HG03575 (cell line): ENCODE measurements at regions not wholly inside any gene's neighbourhood (a gene's known extent, or its start where the extent isn't known, plus 50 kb on each side); places are given as distances from the start of the nearest gene placed in this dataset.
"Not testable (repeated sequence)": the region's sequence is repeated elsewhere in the genome, so short reads cannot be mapped to it uniquely, and the experiment has no call there.

Experiments used
- ATAC-seq: cut with Tn5 transposase; IDR thresholded peaks from one replicate; pipeline ENCODE4 v1.9.1; 2021; ENCODE audit not compliant: unreplicated experiment, insufficient number of reproducible peaks, low FRiP score; ENCODE audit errors: extremely low read depth

DNA sequence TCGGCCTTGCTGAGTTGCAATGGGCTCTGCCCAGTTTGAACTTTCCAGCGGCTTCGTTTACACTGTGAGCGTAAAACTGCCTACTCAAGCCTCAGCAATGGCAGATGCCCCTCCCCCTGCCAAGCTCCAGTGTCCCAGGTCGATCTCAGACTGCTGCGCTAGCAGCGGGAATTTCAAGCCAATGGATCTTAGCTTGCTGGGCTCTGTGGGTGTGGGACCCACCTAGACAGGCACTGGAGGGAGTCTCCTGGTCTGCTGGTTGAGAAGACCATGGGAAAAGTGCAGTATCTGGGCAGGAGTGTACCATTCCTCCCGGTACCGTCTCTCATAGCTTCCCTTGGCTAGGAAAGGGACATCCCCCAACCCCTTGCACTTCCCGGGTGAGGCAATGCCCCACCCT, 88.2 kb downstream of the KLHL28 start:
- ATAC-seq: no peak

DNA sequence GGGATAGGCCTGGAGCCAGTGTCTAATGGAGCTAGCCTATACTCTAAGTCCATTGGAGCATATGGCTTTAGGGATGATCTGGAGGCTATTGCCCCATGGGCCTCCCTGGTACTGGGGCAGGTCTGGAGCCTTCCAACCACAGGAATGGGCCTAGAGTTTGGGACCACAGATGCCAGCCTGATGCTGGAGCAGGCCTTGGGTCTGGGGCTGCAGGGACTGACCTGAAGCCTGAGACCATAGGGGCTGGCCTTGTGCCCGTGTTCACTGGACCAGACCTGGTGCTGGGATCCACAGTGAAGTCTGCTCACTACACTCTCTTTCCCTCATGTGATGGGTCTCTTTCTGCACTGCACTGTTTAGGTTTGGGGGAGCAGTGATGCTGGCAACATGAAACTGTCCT, 95.0 kb downstream of the KLHL28 start:
- no peak for ATAC-seq

DNA sequence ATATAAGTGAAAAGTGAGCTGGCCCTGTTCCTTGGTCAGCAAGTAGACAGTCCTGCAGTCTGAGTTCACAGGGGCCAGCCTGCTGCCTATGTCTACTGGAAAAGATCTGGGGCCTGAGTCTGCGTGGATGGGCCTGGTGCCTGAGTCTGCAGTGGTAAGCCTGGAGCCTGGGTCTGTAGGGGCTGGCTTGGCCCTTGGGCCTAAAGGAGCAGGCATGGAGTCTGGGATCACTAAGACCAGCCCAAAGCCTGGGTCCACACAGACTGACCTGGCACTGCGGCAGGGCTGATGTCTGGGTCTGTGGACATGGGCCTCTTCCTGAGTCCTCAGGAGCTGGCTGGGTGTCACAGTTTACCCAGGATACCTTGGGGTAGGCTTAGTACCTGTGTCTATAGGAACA, 95.4 kb downstream of the KLHL28 start:
- no peak for ATAC-seq

DNA sequence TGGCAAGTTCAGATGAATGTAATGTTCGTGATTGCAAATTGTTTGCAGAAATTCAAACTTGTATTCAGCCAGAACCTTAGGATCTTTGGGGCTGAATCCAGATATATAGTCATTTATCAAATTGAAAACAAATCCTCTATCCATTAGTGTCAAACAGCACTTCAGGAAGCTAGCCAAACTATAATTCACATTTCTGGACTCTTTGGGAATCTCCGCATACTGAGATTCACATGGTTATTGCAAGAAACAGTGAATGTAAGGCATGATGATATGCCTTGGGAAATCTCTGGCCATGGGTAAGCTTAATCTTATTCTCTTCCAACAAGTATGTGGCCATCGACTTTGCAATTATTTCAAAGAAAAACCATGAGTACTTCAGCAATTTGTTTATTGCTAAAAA, 98.5 kb downstream of the KLHL28 start:
- ATAC-seq: no peak

DNA sequence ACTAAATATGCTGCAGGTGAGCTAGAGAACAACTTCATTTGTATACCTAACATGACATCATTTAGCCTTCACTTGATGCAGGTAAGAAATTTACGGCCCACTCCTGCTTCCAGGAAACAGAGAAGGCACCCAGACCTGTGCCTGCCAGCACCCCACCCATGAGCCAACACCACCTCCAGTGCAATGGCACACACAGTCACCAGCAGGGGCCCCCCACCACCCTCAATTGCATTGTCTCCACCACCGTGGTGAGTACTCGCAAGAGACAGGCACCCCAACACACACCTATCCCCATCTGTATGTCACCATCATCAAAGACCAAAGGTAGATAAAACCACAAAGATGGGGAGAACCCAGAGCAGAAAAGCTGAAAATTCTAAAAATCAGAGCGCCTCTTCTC, 107.6 kb downstream of the KLHL28 start:
- no peak for ATAC-seq

DNA sequence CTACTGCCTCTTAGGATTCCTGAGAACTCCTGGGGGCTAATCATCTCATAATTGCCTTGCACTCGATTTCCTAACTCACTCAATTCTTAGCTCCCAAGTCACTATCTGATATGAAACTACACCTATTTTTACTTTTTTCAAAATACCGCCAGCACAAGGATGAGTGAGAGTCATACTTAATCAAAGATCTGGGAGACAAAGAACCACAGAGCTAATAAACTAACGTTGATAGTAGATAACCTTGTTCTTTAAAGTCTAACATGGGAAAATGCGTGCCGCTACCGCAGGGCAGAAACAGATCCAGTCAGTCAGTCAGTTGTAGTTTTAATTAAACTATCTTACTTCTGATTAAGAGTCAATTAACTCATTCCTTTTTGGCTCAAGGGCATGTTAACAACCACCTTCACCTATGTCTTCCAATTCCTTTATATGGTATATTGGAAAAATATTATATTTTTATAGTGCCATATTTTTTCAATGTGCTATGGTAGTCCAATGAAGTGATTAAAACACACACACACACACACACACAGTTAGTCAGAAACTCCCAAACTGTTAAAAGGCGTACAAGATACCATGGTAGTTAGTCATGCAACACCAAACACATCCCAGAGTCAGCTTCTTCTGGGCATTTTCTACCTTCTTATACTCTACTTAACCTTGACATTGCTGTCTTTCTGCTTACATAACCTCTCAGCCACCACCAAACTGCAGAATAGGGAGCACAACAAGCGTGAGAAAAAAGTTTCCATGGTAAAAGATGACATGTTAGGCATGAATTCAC, 114.0 kb downstream of the KLHL28 start:
- no peak for ATAC-seq

DNA sequence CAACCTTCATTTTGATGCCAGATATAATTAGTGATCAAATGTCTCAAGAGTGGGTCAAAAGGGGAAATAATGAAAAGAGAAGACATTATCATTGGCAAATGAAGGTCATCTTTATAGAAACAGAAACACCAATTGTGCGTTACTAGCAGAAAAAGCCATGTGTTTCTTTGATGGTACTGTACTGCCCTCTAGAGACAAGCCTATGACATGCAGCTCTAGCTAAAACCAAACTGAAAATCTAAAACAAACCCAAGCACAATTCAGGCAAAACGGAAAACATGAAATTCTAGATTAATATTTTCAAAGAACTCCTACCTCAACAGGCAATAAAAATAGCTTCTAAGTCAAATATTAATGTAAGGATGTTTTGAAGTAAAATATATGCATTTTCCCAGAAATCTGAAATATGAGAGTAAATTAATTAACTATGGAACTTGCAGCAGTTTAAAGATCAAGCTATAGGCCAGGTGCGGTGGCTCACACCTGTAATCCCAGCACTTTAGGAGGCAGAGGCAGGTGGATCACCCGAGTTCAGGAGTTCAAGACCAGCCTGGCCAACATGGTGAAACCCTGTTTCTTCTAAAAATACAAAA, 115.4 kb downstream of the KLHL28 start:
- ATAC-seq: no peak

DNA sequence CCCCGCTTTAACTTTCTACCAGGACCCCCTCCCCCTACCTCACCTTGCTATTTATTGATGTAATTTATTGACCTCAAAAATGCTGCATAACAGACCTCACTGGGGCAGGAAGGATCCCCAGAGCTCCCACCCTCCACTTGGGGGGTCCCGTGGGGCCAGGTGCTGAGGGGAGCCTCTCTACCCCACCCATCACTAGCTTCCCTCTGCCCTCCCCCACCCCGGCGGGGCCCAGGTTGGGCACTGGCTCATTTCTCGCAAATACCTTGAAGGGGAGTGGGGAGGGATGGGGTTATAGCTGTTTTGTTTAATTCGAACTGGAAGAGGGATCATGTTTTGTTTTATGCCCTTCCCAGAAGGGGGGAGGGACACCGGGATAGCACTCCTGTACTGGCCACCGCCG, 125.8 kb downstream of the KLHL28 start:
- ATAC-seq: not testable (repeated sequence)

DNA sequence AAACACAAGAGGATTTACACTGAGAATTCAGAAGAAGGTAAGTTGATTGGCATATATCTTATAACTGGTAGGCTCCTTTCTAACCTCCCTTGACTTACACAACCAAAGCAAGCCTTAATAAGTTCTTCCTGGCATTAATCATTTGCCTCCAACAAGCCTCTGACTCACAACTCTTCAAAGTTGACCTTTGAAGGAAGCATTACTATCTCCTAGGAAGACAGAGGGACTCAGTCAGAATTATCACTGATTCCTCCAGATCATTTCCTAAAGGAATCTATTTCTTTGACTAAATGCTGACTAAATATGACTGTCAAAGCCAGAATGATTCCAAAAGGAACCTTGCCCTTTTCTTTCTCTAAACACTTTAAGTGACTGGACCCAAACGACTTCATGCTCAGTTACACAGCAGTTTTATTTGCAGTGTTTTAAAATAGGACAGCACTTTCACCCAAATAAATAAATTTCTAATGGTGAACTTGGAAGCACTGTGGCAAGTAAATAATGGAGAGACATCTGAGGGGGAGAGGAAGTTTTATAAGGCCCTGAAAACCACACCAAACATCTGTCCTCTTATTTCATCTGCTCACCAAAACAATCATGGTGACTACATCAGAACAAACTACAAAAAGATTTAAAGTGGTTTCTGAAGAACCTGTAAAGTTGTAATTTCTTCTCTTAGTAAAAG, 128.2 kb downstream of the KLHL28 start:
- ATAC-seq: no peak

DNA sequence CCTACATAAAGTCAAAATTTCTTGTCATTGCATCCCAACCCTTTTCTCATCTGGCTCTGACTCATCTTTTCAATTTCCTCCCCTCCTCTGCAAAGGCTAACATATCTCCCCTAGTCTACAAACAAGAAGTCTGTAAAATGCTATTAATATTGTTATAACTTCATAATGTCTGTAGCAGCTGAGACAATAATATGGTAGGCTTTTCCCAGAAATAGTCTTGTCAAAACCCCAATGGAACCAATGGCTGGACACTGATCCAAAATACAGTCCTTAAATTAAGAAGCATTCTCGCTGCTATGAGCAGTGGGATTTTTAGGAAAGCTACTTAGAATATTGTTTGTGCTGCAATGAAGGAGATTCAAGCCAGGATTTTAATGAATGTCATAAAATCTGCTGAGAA, 131.4 kb downstream of the KLHL28 start:
- ATAC-seq: no peak

DNA sequence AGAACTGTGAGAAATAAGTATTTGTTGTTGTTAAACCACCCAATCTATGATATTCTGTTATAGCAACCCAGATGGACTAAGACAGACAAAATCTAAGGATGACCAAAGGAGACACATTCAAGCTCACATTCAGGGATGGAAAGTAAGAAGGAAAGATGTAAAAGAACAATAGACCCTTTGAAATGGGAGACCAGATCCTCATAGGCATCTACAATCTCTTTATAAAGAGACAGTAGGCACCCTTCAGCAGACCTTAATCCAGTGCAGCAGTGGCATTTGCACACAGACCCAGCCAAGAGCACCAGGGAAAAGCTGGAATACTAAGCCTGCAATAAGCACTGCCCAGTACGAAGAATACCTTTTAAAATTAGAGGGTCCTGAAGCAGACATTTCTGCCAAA, 132.7 kb downstream of the KLHL28 start:
- no peak for ATAC-seq

DNA sequence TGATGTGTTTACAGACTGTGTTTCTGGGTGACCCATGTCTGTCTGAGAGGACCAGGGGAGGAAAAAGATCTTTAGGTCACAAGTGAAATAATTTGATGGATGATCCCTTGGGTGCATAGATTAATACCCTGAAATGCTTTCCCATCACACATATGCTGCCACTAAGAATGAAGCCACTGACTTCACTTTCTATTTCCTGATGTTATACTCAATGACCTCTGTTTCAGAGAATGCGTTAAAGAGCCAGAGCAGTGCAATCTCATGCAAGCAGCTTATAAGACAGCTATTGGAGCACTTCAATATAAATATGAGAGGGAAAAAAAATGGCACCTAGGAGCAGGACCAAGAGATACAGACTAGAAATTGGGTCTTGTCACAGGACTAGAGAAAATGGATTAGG, 133.7 kb downstream of the KLHL28 start:
- no peak for ATAC-seq

DNA sequence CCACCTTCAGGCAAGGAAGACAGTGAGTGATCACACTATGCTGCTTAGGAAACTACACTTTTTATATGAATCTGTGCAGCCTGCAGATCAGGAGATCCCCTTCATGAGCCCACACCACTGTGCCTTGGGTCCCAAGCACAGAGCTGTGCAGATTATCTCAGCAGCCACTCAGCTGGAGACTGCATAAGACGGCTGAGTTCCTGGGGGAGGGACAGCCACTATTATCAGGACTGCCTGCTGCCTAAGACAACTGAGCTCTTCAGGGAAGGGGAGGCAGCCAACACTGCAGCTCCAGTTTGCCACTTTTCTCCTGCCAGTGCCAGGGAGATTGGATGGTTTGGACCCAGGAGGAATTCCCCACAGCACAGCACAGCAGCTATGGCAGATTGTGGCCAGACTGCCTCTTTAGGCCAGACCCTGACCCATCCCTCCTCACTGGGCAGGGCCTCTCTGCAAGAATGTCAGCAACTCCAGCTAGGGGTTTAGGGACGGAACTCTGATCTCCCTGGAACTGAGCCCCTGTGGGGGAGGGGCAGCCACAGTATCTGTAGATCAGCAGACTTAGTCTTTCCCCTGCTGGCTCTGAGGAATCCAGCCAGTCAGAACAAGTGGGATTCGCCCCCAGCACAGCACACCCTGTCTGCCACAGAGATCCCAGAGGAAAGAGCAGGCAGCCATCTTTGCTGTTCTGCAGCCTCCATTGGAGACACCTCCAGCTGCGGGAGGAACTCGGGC, 141.3 kb downstream of the KLHL28 start:
- no peak for ATAC-seq

DNA sequence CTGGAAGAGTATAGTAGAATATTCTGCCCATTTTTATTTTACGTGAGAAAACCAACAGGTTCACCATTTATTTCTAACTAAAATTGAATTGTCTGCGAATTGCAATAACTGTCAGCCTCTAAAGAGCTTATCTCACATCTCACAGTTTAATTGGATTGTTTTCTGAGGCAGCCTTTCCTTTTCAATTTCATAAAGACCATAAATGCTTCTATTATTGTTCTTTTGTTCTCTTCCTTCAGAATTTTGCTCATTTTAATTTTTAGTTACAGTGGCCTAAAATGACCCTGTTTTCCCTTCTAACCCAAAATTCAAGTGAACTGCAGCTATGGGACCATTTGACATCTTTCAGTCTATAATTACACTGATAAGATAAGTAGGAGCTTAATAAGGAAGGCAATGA, 147.6 kb downstream of the KLHL28 start:
- no peak for ATAC-seq

DNA sequence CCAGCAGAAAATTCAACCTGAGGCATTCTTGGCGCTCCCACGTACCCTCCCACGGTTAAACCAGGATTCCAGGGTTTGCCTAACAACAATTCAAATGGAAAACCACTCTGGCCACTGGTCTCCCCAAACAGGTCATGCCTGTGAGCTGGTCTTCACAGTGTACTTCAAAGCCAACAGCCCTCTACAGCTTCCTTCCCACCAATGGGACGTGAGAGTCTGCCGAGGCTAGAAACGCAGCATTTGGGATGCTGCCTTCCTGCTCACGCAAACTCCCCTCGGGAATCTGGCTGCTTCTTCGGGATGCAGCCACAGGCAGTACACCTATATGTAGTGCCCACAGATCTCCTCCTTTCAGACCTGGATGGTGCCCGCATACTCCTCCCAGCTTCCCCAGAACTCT, 149.1 kb downstream of the KLHL28 start:
- ATAC-seq: no peak

DNA sequence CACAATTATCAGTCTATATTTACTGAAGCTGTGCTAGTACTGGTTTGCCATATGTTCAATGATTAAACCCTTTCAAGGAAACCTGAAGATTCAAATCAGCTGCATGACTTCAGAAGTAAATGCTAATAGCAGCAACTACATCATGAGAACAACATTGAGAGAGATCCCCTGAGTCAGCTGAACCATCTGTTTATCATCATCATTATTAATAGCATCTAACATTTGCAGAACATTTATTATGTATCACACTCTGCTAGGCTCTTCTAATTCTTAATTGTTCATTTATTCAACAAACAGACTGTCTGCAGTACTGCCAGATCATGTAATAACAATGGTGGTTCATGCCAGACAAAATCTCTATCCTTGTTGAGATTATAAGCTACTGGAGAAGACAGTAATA, 157.4 kb downstream of the KLHL28 start:
- no peak for ATAC-seq

DNA sequence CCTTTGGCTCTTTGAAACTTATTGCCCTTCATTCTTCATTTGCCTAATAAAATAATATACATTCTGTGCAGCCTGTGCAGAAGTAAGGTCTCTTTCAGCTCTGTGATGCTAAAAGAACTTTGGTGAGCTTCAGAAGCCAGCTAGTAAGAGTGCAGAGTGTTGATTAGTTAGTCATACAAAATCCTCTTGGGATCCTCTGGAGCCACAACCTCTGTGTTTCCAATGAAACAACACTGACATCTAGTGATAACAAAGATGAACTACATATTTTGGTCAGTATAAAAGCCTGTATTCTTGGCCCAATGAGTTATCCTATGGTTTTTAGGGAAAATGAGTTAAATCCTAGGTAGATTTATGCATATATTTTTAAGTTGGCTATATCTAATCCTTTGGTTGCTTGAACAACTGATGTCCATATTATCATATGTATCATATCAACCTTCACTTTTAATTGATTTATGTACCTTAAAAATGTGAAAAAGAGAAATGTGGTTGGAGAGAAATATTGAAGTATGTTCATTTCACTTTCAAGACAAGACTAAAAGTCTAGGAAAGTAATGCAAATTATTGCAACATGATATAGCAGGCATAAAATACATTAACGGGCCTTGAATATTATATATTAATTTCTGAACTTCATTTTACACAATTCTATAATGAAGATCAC, 158.4 kb downstream of the KLHL28 start:
- peak; percentile 90 for ATAC-seq

DNA sequence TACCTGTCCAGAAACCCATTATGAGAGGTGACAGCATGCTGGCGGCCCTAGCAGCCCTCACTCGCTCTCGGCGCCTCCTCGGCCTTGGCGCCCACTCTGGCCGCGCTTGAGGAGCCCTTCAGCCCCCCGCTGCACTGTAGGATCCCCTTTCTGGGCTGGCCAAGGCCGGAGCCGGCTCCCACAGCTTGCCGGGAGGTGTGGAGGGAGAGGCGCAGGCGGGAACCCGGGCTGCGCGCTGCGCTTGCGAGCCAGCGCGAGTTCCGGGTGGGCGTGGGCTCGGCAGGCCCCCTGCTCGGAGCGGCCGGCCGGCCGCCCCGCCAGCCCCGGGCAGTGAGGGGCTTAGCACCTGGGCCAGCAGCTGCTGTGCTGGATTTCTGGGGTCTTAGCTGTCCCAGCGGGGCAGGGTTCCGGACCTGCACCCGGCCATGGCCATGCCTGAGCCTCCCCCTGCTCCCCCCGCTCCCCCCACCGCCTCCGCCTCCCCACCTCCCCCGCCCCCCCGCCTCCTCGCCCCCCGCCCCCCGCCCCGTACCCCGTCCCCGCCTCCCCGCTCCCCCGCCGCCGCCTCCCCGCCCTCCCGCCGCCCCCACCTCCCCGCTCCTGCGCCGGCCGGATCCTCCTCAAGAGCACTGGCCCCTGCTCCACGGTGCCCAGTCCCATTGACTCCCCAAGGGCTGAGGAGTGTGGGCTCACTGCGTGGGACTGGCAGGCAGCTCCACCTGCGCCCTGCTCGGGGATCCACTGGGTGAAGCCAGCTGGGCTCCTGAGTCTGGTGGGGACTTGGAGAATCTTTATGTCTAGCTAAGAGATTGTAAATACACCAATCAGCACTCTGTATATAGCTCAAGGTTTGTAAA, 163.1 kb downstream of the KLHL28 start:
- no peak for ATAC-seq
